ENCODE measurements at regions not wholly inside any gene's neighbourhood (a gene's known extent, or its start where the extent isn't known, plus 50 kb on each side); places are given as distances from the start of the nearest gene placed in this dataset.

DNA sequence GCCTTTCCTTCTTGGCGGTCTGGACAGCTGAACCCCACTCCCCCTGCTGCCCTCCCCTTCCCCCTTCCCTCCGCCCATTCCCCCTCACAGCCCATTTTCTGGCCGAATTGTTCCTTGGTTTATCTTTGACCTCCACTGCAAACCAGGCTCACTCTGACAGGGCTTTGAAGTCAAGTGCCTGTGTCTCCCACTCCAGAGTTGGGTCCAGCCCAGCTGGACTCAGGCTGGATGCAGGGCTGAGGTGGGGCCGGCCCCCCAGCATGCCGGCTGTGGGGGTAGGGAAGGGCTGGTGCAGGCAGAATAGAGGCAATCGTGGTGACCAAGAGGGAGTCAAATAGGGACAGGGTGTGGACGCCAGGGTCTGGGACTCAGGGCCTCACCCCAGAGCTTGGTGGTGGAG, 57.0 kb upstream of the MRPS22 start:
- TF ChIP-seq CTCF (conservative IDR thresholded peaks at IDR 0.05 in 1 of 2, IDR thresholded peaks at IDR 0.05 in 1 of 2; ENCODE audit: low read depth in 1 of 2, low read length in 2 of 2) (no peak), EZH2 (IDR thresholded peaks at IDR 0.05; ENCODE audit: low read length, missing control alignments) (no peak)

Measured in fibroblast of lung (primary cell).